RWPE1 (cell line): ENCODE measurements at regions not wholly inside any gene's neighbourhood (a gene's known extent, or its start where the extent isn't known, plus 50 kb on each side); places are given as distances from the start of the nearest gene placed in this dataset.
"Not testable (repeated sequence)": the region's sequence is repeated elsewhere in the genome, so short reads cannot be mapped to it uniquely, and the experiment has no call there.

Experiments used
- CTCF ChIA-PET: fragments of 350-600 bp; sonication (Branson Sonifier 250); formaldehyde crosslinking; extraction: SDS; loops from one replicate; lab custom pipeline; 2021; lab: Yijun Ruan, JAX
- POLR2A ChIA-PET: fragments of 400-600 bp; formaldehyde crosslinking; extraction: SDS; loops from one replicate; lab custom pipeline; 2020; ENCODE audit warnings: antibody characterized with exemption; ENCODE audit not compliant: low non-redundant PET; lab: Yijun Ruan, JAX
- DNase-seq: peaks from one replicate; pipeline ENCODE4 v3.0.0; 2012; ENCODE audit warnings: low spot score
- H3K27ac ChIP-seq: fragments of 450-650 bp; 2 replicates; pipeline ENCODE4 v1.5.1; 2017
- TF ChIP-seq, protein P1 (sequence below): fragments of 450-650 bp; conservative IDR thresholded peaks from 2 replicates; pipeline ENCODE4 v1.5.1; 2017; ENCODE audit warnings: low read depth, mild to moderate bottlenecking

DNA sequence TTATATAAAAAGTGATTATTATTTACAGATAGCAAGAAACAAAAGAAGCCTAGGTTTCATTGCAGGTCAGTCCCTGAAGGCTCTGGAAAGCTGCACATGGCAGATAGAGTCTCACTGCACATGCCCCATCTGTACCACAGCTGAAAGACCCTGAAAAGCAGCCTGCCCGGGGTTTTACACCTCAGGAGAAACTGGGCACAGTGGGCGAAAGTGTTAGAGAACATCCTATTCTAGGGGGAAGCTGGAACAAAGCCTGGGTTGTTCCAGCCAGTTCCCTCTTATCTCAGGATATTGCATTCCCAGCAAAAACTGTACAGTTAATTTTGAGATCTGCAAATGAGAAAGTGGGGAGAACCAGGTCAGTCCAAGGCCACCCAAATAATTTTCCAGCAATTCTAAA, 419.7 kb downstream of the CNTNAP4 start:
- TF ChIP-seq, protein P1, sequence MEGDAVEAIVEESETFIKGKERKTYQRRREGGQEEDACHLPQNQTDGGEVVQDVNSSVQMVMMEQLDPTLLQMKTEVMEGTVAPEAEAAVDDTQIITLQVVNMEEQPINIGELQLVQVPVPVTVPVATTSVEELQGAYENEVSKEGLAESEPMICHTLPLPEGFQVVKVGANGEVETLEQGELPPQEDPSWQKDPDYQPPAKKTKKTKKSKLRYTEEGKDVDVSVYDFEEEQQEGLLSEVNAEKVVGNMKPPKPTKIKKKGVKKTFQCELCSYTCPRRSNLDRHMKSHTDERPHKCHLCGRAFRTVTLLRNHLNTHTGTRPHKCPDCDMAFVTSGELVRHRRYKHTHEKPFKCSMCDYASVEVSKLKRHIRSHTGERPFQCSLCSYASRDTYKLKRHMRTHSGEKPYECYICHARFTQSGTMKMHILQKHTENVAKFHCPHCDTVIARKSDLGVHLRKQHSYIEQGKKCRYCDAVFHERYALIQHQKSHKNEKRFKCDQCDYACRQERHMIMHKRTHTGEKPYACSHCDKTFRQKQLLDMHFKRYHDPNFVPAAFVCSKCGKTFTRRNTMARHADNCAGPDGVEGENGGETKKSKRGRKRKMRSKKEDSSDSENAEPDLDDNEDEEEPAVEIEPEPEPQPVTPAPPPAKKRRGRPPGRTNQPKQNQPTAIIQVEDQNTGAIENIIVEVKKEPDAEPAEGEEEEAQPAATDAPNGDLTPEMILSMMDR: no peak
- POLR2A ChIA-PET: no interaction called here
- no peak overlapping the region for H3K27ac ChIP-seq
- DNase-seq: no peak
- CTCF ChIA-PET: no interaction called here

DNA sequence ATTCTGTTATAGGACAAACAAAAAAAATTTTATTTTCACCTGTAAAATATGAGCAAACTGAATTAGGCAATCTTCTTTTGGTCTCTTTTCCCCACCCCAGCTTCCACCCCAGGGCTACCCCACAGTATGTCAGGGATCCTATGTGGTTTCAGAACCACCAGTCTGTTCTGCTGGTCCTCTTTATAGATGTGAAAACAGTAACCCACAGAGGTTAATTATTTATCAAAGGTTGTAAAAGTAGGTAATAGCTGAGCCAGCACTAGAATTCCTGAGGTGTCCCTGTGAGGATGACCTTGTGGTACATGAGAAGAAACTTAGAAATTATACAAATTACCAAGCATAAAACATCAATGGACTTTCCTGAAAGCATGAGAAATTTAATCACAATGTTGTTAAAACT, 428.7 kb downstream of the CNTNAP4 start:
- no peak overlapping the region for H3K27ac ChIP-seq
- TF ChIP-seq, protein P1: no peak
- ChIA-PET POLR2A (no interaction called here), CTCF (interaction anchor here (0.6 kb wide), 1 partner anchor 648 kb away, joined by 4 read pairs; no protein-coding TSS in a partner anchor)
- no peak for DNase-seq

DNA sequence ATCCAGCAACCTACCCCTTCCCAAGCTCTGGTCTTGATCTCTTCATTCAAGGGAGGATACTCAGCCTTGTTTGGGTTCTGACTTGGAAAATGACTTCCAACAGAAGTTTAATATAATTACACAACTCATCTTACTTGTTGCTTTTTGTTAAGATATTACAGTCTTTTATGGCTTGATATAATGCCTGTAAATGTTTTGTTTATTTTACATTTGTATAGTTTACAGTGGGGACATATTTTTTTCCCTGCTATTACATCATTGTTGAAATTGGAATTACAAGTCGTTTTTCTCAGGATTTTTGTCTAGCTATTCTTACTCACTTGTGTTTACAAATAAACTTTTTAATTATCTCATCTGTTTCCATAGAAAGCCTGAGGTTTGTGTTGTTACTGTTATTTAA, 436.0 kb downstream of the CNTNAP4 start:
- H3K27ac ChIP-seq: no peak overlapping the region
- POLR2A ChIA-PET: no interaction called here
- no peak for DNase-seq
- CTCF ChIA-PET: no interaction called here
- TF ChIP-seq, protein P1: no peak

DNA sequence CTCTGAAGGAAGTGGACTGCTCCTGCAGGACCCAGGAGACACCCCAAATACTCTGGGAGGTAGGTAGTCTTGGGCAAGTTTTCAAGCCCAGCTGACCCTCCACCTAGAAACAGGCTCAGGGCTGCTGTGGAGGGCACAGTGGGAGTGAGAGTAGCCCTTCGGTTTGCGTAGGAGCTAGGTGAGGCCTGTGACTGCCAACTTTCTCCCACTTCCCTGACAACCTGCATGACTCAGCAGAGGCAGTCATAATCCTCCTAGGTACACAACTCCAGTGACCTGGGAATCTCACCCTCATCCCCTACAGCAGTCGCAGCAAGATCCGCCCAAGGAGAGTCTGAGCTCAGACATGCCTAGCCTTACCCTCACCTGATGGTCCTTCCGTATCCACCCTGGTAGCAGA, 439.1 kb downstream of the CNTNAP4 start:
- CTCF ChIA-PET: interaction anchor here (0.8 kb wide), 1 partner anchor 46 kb away, joined by 3 read pairs; no protein-coding TSS in a partner anchor
- DNase-seq, H3K27ac ChIP-seq, POLR2A ChIA-PET: not testable (repeated sequence)

- TF ChIP-seq, protein P1: no peak
- no peak overlapping the region for H3K27ac ChIP-seq
- ChIA-PET CTCF (no interaction called here), POLR2A (no interaction called here)
- DNase-seq: no peak
Observed at GRCh38 chr16:76724181-76724580, 447.0 kb downstream of the CNTNAP4 start.

- TF ChIP-seq, protein P1: no peak
- peak; percentile 56 for DNase-seq
- ChIA-PET POLR2A (no interaction called here), CTCF (interaction anchor here (0.6 to 1.1 kb wide), 2 partner anchors 26 to 388 kb away, joined by 3 read pairs; no protein-coding TSS in a partner anchor)
- H3K27ac ChIP-seq: no peak overlapping the region
Observed at GRCh38 chr16:76729525-76729924, 452.3 kb downstream of the CNTNAP4 start.

GRCh38 chr16:76732894-76733293, 455.7 kb downstream of the CNTNAP4 start:
- TF ChIP-seq, protein P1: no peak
- ChIA-PET CTCF (no interaction called here), POLR2A (no interaction called here)
- no peak for DNase-seq
- H3K27ac ChIP-seq: no peak overlapping the region
